ENCODE measurements at regions not wholly inside any gene's neighbourhood (a gene's known extent, or its start where the extent isn't known, plus 50 kb on each side); places are given as distances from the start of the nearest gene placed in this dataset.

DNA sequence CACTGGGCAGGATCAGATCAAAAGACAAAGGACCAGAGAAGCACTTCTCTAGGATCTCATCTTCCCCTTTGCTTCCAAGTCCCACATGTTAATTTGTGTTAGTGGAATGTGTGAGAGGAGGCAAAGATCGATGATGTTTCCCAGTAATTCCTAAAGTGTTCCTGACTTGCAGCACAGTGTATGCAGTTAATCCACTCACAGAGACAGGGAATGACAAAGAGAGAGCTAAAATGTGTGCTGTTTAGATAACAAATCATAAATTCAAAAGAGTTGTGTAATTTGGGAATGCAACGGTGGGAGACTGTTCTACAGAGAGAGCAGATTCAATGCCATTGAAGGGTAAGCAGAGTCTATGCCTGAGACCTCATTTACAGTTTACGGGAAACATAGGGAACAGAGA is 132.0 kb upstream of the SVIL start:
- TF ChIP-seq, protein P1, sequence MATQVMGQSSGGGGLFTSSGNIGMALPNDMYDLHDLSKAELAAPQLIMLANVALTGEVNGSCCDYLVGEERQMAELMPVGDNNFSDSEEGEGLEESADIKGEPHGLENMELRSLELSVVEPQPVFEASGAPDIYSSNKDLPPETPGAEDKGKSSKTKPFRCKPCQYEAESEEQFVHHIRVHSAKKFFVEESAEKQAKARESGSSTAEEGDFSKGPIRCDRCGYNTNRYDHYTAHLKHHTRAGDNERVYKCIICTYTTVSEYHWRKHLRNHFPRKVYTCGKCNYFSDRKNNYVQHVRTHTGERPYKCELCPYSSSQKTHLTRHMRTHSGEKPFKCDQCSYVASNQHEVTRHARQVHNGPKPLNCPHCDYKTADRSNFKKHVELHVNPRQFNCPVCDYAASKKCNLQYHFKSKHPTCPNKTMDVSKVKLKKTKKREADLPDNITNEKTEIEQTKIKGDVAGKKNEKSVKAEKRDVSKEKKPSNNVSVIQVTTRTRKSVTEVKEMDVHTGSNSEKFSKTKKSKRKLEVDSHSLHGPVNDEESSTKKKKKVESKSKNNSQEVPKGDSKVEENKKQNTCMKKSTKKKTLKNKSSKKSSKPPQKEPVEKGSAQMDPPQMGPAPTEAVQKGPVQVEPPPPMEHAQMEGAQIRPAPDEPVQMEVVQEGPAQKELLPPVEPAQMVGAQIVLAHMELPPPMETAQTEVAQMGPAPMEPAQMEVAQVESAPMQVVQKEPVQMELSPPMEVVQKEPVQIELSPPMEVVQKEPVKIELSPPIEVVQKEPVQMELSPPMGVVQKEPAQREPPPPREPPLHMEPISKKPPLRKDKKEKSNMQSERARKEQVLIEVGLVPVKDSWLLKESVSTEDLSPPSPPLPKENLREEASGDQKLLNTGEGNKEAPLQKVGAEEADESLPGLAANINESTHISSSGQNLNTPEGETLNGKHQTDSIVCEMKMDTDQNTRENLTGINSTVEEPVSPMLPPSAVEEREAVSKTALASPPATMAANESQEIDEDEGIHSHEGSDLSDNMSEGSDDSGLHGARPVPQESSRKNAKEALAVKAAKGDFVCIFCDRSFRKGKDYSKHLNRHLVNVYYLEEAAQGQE (IDR thresholded peaks at IDR 0.05; ENCODE audit: borderline replicate concordance) = no peak
- TF ChIP-seq, protein P1 (CRISPR knock-in tag; IDR thresholded peaks at IDR 0.05; ENCODE audit: low read depth) = no peak
- no peak for TF ChIP-seq RCOR1 (IDR thresholded peaks at IDR 0.05; ENCODE audit: borderline replicate concordance in 1 of 2, low read depth in 2 of 2, low read length in 2 of 2)
- TF ChIP-seq RBM22 (IDR thresholded peaks at IDR 0.05; ENCODE audit: low read depth, low read length, poor library complexity, severe bottlenecking) = no peak
- no peak for TF ChIP-seq ZNF384 (IDR thresholded peaks at IDR 0.05; ENCODE audit: low read depth, low read length)

Data from K562 (cell line).